NCI-H2081 treated with DMSO at 0.1 percent for 48 hours (cell line): ENCODE measurements at regions not wholly inside any gene's neighbourhood (a gene's known extent, or its start where the extent isn't known, plus 50 kb on each side); places are given as distances from the start of the nearest gene placed in this dataset.
"Not testable (repeated sequence)": the region's sequence is repeated elsewhere in the genome, so short reads cannot be mapped to it uniquely, and the experiment has no call there.

ENCODE experiments used
- DNase-seq: peaks from one replicate; lab custom pipeline; 2025; lab: John Stamatoyannopoulos, UW

- DNase-seq, result no peak
Measured at GRCh38 chr3:168753724-168754123, 658.0 kb upstream of the GOLIM4 start.

- DNase-seq, result no peak
Measured at GRCh38 chr3:168752339-168752738, 656.6 kb upstream of the GOLIM4 start.

- no peak for DNase-seq
Measured at GRCh38 chr3:168747697-168748096, 652.0 kb upstream of the GOLIM4 start.

- DNase-seq, result no peak
Measured at GRCh38 chr3:168738527-168739325, 643.0 kb upstream of the GOLIM4 start.

GRCh38 chr3:168736202-168736601 lies 640.5 kb upstream of the GOLIM4 start:
- DNase-seq, result no peak

GRCh38 chr3:168730073-168730472 lies 634.3 kb upstream of the GOLIM4 start:
- no peak for DNase-seq

GRCh38 chr3:168722091-168722490 lies 626.4 kb upstream of the GOLIM4 start:
- no peak for DNase-seq

GRCh38 chr3:168714609-168715240 lies 619.0 kb upstream of the GOLIM4 start:
- no peak for DNase-seq

- DNase-seq, result peak; percentile 93
Measured at GRCh38 chr3:168709073-168709472, 613.3 kb upstream of the GOLIM4 start.

- no peak for DNase-seq
Measured at GRCh38 chr3:168707900-168708299, 612.2 kb upstream of the GOLIM4 start.

GRCh38 chr3:168705412-168705811 lies 609.7 kb upstream of the GOLIM4 start:
- DNase-seq, result no peak

GRCh38 chr3:168696051-168696450 lies 600.3 kb upstream of the GOLIM4 start:
- DNase-seq, result no peak

- no peak for DNase-seq
Measured at GRCh38 chr3:168693870-168694269, 598.1 kb upstream of the GOLIM4 start.

GRCh38 chr3:168688267-168688666 lies 592.5 kb upstream of the GOLIM4 start:
- DNase-seq, result no peak

- DNase-seq, result no peak
Measured at GRCh38 chr3:168684519-168684918, 588.8 kb upstream of the GOLIM4 start.

GRCh38 chr3:168678730-168679129 lies 583.0 kb upstream of the GOLIM4 start:
- DNase-seq, result no peak

- DNase-seq, result peak; percentile 55
Measured at GRCh38 chr3:168671091-168671490, 575.4 kb upstream of the GOLIM4 start.

- not testable (repeated sequence) for DNase-seq
Measured at GRCh38 chr3:168660879-168661657, 565.3 kb upstream of the GOLIM4 start.

- DNase-seq, result no peak
Measured at GRCh38 chr3:168659015-168659414, 563.3 kb upstream of the GOLIM4 start.

GRCh38 chr3:168655611-168656010 lies 559.9 kb upstream of the GOLIM4 start:
- DNase-seq, result no peak

GRCh38 chr3:168654700-168655099 lies 559.0 kb upstream of the GOLIM4 start:
- DNase-seq, result no peak

- no peak for DNase-seq
Measured at GRCh38 chr3:168653255-168653654, 557.5 kb upstream of the GOLIM4 start.

- DNase-seq, result no peak
Measured at GRCh38 chr3:168648321-168648720, 552.6 kb upstream of the GOLIM4 start.
